Astrocyte of the cerebellum (primary cell): ENCODE measurements at regions not wholly inside any gene's neighbourhood (a gene's known extent, or its start where the extent isn't known, plus 50 kb on each side); places are given as distances from the start of the nearest gene placed in this dataset.
"Not testable (repeated sequence)": the region's sequence is repeated elsewhere in the genome, so short reads cannot be mapped to it uniquely, and the experiment has no call there.

Experiments used
- DNase-seq: peaks from one replicate; pipeline ENCODE4 v3.0.0-alpha.2; 2011; ENCODE audit warnings: low read depth
- H3K4me3 ChIP-seq: 2 replicates; pipeline ENCODE4 v1.5.1; 2011; ENCODE audit warnings: mild to moderate bottlenecking, low read depth, low read length, moderate library complexity
- CTCF ChIP-seq: IDR thresholded peaks from 2 replicates; pipeline ENCODE4 v1.5.1; 2012; ENCODE audit warnings: low read length, low read depth, moderate library complexity, mild to moderate bottlenecking; ENCODE audit errors: missing control alignments
- in situ Hi-C: cut with HindIII; loops from 2 replicates; pipeline ENCODE4 v1.10.0; 2017; ENCODE audit warnings: low sequenced_read_pairs

- DNase-seq: no peak
- H3K4me3 ChIP-seq: no peak overlapping the region
- TF ChIP-seq CTCF: no peak
- in situ Hi-C loops: no loop called here
Measured at GRCh38 chr12:60594035-60594711, 998.3 kb downstream of the SLC16A7 start.

GRCh38 chr12:60602601-60603000 lies 1006.8 kb downstream of the SLC16A7 start:
- no peak for DNase-seq
- in situ Hi-C loops: no loop called here
- no peak for TF ChIP-seq CTCF
- H3K4me3 ChIP-seq: no peak overlapping the region

GRCh38 chr12:60603475-60603874 lies 1007.6 kb downstream of the SLC16A7 start:
- DNase-seq, in situ Hi-C loops, H3K4me3 ChIP-seq: not testable (repeated sequence)

GRCh38 chr12:60616400-60616799 lies 1020.6 kb downstream of the SLC16A7 start:
- no peak for DNase-seq
- in situ Hi-C loops: no loop called here
- TF ChIP-seq CTCF: no peak

GRCh38 chr12:60630796-60631195 lies 1035.0 kb downstream of the SLC16A7 start:
- no peak for DNase-seq
- no peak overlapping the region for H3K4me3 ChIP-seq
- in situ Hi-C loops: no loop called here
- TF ChIP-seq CTCF: no peak

More at GRCh38 chr12:60616400-60616799, 1020.6 kb downstream of the SLC16A7 start:
- H3K4me3 ChIP-seq: no peak overlapping the region

- no peak for DNase-seq
- H3K4me3 ChIP-seq: no peak overlapping the region
- in situ Hi-C loops: no loop called here
- no peak for TF ChIP-seq CTCF
Measured at GRCh38 chr12:60644076-60644475, 1048.2 kb downstream of the SLC16A7 start.

GRCh38 chr12:60666895-60667294 lies 1071.1 kb downstream of the SLC16A7 start:
- H3K4me3 ChIP-seq: no peak overlapping the region
- no peak for TF ChIP-seq CTCF
- DNase-seq: no peak
- in situ Hi-C loops: no loop called here
